Nephron progenitor cell (in vitro differentiated cells): ENCODE measurements at regions not wholly inside any gene's neighbourhood (a gene's known extent, or its start where the extent isn't known, plus 50 kb on each side); places are given as distances from the start of the nearest gene placed in this dataset.

ENCODE experiments used
- DNase-seq: peaks from one replicate; pipeline ENCODE4 v3.0.0; 2021
- H3K27ac Mint-ChIP-seq: 2 replicates; pipeline ENCODE4 v1.8.0; 2021; ENCODE audit warnings: mild to moderate bottlenecking, moderate library complexity, mixed read lengths
- H3K27me3 Mint-ChIP-seq: 2 replicates; pipeline ENCODE4 v1.8.0; 2021; ENCODE audit warnings: mild to moderate bottlenecking, low read depth, mixed read lengths; ENCODE audit not compliant: poor library complexity
- H3K36me3 Mint-ChIP-seq: 2 replicates; pipeline ENCODE4 v1.8.0; 2021; ENCODE audit warnings: low read depth, mixed read lengths
- H3K4me1 Mint-ChIP-seq: 2 replicates; pipeline ENCODE4 v1.8.0; 2021; ENCODE audit warnings: mixed read lengths
- H3K4me3 Mint-ChIP-seq: 2 replicates; pipeline ENCODE4 v1.8.0; 2021; ENCODE audit warnings: mild to moderate bottlenecking, moderate library complexity, mixed read lengths
- H3K9me3 Mint-ChIP-seq: 2 replicates; pipeline ENCODE4 v1.8.0; 2021; ENCODE audit warnings: mild to moderate bottlenecking, moderate library complexity, mixed read lengths
- TF ChIP-seq, protein P1 (sequence below): fragments of 200-600 bp; sonication (generic); IDR thresholded peaks from 2 replicates; pipeline ENCODE4 v1.5.0; 2021; ENCODE audit warnings: antibody characterized with exemption

DNA sequence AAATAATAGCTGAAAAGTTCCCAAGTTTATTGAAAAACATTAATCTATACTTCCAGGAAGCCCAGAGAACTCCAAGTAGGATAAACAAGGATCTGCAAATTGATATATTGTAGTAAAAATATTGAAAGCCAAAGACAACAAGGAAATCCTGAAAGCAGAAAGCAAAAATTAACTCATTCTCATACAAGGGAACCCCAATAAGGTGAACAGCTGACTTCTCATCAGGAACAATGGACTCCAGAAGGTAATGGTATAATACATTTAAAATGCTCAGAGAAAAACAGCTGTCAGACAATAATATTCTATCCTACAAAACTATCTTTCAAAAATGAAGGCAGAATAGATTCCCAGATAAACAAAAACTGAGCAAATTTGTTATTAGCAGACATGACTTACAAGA is 138.1 kb upstream of the BMP4 start:
- DNase-seq = no peak
- TF ChIP-seq, protein P1, sequence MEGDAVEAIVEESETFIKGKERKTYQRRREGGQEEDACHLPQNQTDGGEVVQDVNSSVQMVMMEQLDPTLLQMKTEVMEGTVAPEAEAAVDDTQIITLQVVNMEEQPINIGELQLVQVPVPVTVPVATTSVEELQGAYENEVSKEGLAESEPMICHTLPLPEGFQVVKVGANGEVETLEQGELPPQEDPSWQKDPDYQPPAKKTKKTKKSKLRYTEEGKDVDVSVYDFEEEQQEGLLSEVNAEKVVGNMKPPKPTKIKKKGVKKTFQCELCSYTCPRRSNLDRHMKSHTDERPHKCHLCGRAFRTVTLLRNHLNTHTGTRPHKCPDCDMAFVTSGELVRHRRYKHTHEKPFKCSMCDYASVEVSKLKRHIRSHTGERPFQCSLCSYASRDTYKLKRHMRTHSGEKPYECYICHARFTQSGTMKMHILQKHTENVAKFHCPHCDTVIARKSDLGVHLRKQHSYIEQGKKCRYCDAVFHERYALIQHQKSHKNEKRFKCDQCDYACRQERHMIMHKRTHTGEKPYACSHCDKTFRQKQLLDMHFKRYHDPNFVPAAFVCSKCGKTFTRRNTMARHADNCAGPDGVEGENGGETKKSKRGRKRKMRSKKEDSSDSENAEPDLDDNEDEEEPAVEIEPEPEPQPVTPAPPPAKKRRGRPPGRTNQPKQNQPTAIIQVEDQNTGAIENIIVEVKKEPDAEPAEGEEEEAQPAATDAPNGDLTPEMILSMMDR = no peak
- H3K27me3 Mint-ChIP-seq = no peaks in the 10 kb centered on the region
- H3K36me3 Mint-ChIP-seq = peaks cover 42% of the 10 kb centered on the region
- peaks cover 64% of the 10 kb centered on the region for H3K9me3 Mint-ChIP-seq
- no peak overlapping the region for H3K4me3 Mint-ChIP-seq
- no peak overlapping the region for H3K27ac Mint-ChIP-seq
- no peaks in the 10 kb centered on the region for H3K4me1 Mint-ChIP-seq

DNA sequence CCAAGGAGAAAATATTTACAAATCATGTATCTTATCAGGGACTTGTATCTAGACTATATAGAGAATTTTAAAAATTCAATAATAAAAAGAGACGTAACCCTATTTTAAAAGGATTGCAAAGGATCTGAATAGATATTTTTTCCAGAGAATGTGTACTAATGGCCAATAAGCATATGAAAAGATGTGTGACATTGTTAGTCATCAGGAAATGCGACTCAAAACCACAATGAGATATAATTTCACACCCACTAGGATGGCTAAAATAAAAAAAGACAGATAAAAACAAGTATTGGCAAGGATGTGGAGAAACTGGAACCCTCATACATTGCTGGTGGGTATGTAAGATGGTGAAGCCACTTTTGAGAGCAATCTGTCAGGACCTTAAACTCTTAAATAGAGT is 141.9 kb upstream of the BMP4 start:
- H3K36me3 Mint-ChIP-seq = peaks cover 15% of the 10 kb centered on the region
- TF ChIP-seq, protein P1 = no peak
- no peak overlapping the region for H3K27ac Mint-ChIP-seq
- H3K4me3 Mint-ChIP-seq = no peak overlapping the region
- no peaks in the 10 kb centered on the region for H3K27me3 Mint-ChIP-seq
- no peak for DNase-seq
- H3K4me1 Mint-ChIP-seq = peaks cover 8% of the 10 kb centered on the region
- H3K9me3 Mint-ChIP-seq = peaks cover 30% of the 10 kb centered on the region

DNA sequence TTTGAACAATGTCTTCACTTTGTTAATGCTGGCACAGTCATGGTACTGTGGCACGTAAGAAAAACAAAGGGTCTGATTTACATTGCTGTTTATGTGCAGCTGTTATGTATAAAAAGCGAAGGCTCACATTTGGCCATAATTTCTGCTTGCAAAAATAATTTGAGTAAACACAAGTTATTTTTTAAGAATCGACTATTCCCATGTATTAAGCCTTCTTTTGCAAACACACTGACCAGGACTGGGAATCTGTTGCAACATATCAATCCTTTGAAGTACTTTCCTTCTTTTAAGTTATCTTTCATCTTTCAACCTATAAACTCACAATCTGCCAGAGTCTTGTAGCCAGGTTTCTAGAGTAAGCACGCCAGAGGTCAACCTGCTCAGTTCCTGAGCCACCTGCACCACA is 145.4 kb upstream of the BMP4 start:
- Mint-ChIP-seq H3K4me1 (peaks cover 34% of the 10 kb centered on the region), H3K36me3 (no peaks in the 10 kb centered on the region), H3K27ac (no peak overlapping the region), H3K27me3 (no peaks in the 10 kb centered on the region), H3K9me3 (no peaks in the 10 kb centered on the region), H3K4me3 (no peak overlapping the region)
- no peak for DNase-seq
- TF ChIP-seq, protein P1 = no peak

DNA sequence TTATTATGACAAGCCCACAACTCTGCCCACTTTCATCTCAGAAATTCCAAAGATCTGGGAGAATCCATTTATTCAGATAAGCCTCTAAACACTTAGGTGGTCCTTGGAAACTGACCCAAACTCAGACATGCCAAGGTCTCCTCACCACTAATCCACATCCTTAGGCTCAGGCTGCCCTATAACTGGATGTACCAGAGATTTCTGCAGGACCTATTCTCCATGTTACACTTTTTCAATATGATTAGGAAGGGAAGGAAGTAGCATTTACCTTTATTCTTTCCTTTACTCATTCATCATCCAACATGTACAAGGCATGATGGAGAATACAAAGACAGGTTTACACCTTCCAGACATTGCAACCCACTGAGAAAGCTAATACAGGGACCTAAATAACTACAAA is 145.9 kb upstream of the BMP4 start:
- TF ChIP-seq, protein P1 = no peak
- Mint-ChIP-seq H3K27me3 (no peaks in the 10 kb centered on the region), H3K36me3 (no peaks in the 10 kb centered on the region), H3K27ac (peak overlapping the region; percentile 34), H3K4me1 (peaks cover 36% of the 10 kb centered on the region), H3K4me3 (no peak overlapping the region), H3K9me3 (no peaks in the 10 kb centered on the region)
- no peak for DNase-seq

DNA sequence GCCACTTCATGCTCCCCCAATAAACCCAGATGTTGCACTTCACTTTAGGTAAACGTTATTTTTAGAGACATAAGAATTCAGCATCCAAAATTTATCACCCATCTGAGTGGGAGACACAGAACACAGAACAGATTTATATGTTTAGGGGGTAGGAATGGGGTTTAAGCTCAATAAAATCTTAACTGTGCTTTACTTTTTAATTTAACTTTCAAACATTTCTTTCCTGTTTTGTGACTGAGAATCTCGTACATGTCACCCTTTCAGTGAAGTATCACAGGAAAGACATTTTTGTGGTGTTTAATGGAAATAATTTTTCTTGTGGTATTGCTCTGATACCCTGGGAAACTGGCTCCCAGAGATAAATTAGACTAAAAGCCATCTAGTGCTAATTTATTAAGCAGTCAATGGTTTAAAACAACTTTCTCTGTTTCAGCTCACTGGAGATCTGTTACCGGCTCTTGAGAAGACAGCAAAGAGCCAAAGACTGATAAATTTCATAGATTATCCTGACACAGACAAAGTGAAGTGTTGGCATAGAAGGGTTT is 148.0 kb upstream of the BMP4 start:
- TF ChIP-seq, protein P1 = no peak
- H3K27me3 Mint-ChIP-seq = no peaks in the 10 kb centered on the region
- no peaks in the 10 kb centered on the region for H3K9me3 Mint-ChIP-seq
- H3K27ac Mint-ChIP-seq = peak overlapping the region; percentile 91
- no peak for DNase-seq
- no peak overlapping the region for H3K4me3 Mint-ChIP-seq
- no peaks in the 10 kb centered on the region for H3K36me3 Mint-ChIP-seq
- H3K4me1 Mint-ChIP-seq = peaks cover 36% of the 10 kb centered on the region

DNA sequence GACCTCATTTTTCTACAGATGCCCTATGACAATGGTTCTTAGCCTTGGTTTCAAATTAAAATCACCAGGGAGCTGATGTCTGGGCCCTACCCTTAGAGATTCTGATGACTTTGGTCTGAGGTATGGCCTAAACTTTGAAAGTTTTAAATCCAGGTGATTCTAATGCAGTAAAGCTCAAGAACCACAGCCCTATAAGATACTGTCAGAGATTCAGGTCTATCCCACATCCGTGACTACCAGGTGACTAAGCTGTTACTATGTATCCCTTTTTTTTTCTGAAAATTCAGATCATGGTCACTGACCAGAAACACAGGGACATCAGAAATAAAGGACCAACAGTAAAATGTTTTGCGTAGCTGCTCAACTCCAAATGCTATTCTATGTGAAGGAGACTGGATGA is 148.8 kb upstream of the BMP4 start:
- TF ChIP-seq, protein P1 = no peak
- Mint-ChIP-seq H3K9me3 (no peaks in the 10 kb centered on the region), H3K27ac (peak overlapping the region; percentile 91), H3K36me3 (no peaks in the 10 kb centered on the region), H3K4me3 (no peak overlapping the region), H3K4me1 (peaks cover 36% of the 10 kb centered on the region), H3K27me3 (no peaks in the 10 kb centered on the region)
- no peak for DNase-seq
